Trophoblast cell (in vitro differentiated cells and primary cell): ENCODE measurements at regions not wholly inside any gene's neighbourhood (a gene's known extent, or its start where the extent isn't known, plus 50 kb on each side); places are given as distances from the start of the nearest gene placed in this dataset.

Experiments used
- DNase-seq, 2 donors: peaks; one replicate each; pipeline ENCODE4 v3.0.0-alpha.2; 2016
- H2AFZ ChIP-seq: 2 replicates; pipeline ENCODE4 v1.6.1; 2013; ENCODE audit warnings: low read length, moderate library complexity, mild to moderate bottlenecking; ENCODE audit not compliant: insufficient read depth, poor library complexity
- H2AK5ac ChIP-seq: 2 replicates; pipeline ENCODE4 v1.6.1; 2013; ENCODE audit warnings: mild to moderate bottlenecking, low read length
- H2BK120ac ChIP-seq: 2 replicates; pipeline ENCODE4 v1.6.1; 2013; ENCODE audit warnings: low read length, mild to moderate bottlenecking, moderate library complexity; ENCODE audit not compliant: insufficient read depth, poor library complexity
- H2BK12ac ChIP-seq: 2 replicates; pipeline ENCODE4 v1.6.1; 2013; ENCODE audit warnings: mild to moderate bottlenecking, low read length, moderate library complexity
- H2BK5ac ChIP-seq: 2 replicates; pipeline ENCODE4 v1.6.1; 2013; ENCODE audit warnings: low read length, low read depth, moderate library complexity, mild to moderate bottlenecking; ENCODE audit not compliant: poor library complexity
- H3K14ac ChIP-seq: 2 replicates; pipeline ENCODE4 v1.6.1; 2013; ENCODE audit warnings: mild to moderate bottlenecking, low read length
- H3K18ac ChIP-seq: 2 replicates; pipeline ENCODE4 v1.6.1; 2013; ENCODE audit warnings: mild to moderate bottlenecking, low read length
- H3K23ac ChIP-seq: 2 replicates; pipeline ENCODE4 v1.6.1; 2013; ENCODE audit warnings: low read length
- H3K27ac ChIP-seq: 2 replicates; pipeline ENCODE4 v1.5.1; 2013; ENCODE audit warnings: low read depth, mild to moderate bottlenecking, inconsistent platforms, low read length, moderate library complexity
- H3K27me3 ChIP-seq: 2 replicates; pipeline ENCODE4 v1.6.1; 2013; ENCODE audit warnings: inconsistent platforms, mild to moderate bottlenecking, low read length, moderate library complexity; ENCODE audit not compliant: insufficient read depth
- H3K36me3 ChIP-seq, 2 experiments: 1 replicate in 1 of 2; 2 replicates in 1 of 2; pipeline ENCODE4 v1.6.1; 2013; ENCODE audit warnings: low read length in 2 of 2, mild to moderate bottlenecking in 2 of 2, moderate library complexity in 1 of 2; ENCODE audit not compliant: insufficient read depth in 2 of 2, control insufficient read depth in 1 of 2
- H3K4ac ChIP-seq: 2 replicates; pipeline ENCODE4 v1.6.1; 2013; ENCODE audit warnings: low read depth, mild to moderate bottlenecking, low read length, moderate library complexity
- H3K4me1 ChIP-seq, 2 experiments: 1 replicate in 1 of 2; 2 replicates in 1 of 2; pipeline ENCODE4 v1.6.1; 2013; ENCODE audit warnings: low read length in 2 of 2, mild to moderate bottlenecking in 2 of 2, moderate library complexity in 1 of 2; ENCODE audit not compliant: insufficient read depth in 2 of 2, control insufficient read depth in 1 of 2
- H3K4me2 ChIP-seq: 2 replicates; pipeline ENCODE4 v1.6.1; 2013; ENCODE audit warnings: inconsistent platforms, mild to moderate bottlenecking, low read length, moderate library complexity
- H3K4me3 ChIP-seq: 2 replicates; pipeline ENCODE4 v1.5.1; 2013; ENCODE audit warnings: mild to moderate bottlenecking, low read depth, low read length, inconsistent platforms
- H3K79me1 ChIP-seq: one replicate; pipeline ENCODE4 v1.6.1; 2013; ENCODE audit warnings: low read length
- H3K79me2 ChIP-seq: 2 replicates; pipeline ENCODE4 v1.6.1; 2013; ENCODE audit warnings: low read length, mild to moderate bottlenecking; ENCODE audit not compliant: control insufficient read depth, insufficient read depth, poor library complexity
- H3K9ac ChIP-seq: 2 replicates; pipeline ENCODE4 v1.6.1; 2013; ENCODE audit warnings: mild to moderate bottlenecking, low read length
- H3K9me3 ChIP-seq: 2 replicates; pipeline ENCODE4 v1.6.1; 2013; ENCODE audit warnings: low read depth, mild to moderate bottlenecking, control low read depth, inconsistent platforms, low read length; ENCODE audit not compliant: insufficient read depth
- H4K12ac ChIP-seq: 2 replicates; pipeline ENCODE4 v1.6.1; 2013; ENCODE audit warnings: low read depth, mild to moderate bottlenecking, low read length, moderate library complexity
- H4K8ac ChIP-seq: 2 replicates; pipeline ENCODE4 v1.6.1; 2013; ENCODE audit warnings: low read depth, mild to moderate bottlenecking, low read length, moderate library complexity
- H4K91ac ChIP-seq: one replicate; pipeline ENCODE4 v1.6.1; 2013; ENCODE audit warnings: low read depth, mild to moderate bottlenecking, low read length, moderate library complexity
- WGBS: extraction: QIAGEN DNeasy Blood & Tissue Kit; methylation state at CpG from one replicate; pipeline ENCODE4 v1.1.7; 2013; ENCODE audit warnings: missing lambda C conversion rate; ENCODE audit not compliant: insufficient read length, insufficient coverage; ENCODE audit errors: extremely low coverage; 5-methylcytosine and 5-hydroxymethylcytosine counted together

- H3K4ac ChIP-seq = no peak overlapping the region
- H4K91ac ChIP-seq = no peak overlapping the region
- no peak overlapping the region for H2BK120ac ChIP-seq
- H2BK12ac ChIP-seq = no peak overlapping the region
- no peak overlapping the region for H4K8ac ChIP-seq
- no peaks in the 10 kb centered on the region for H3K79me2 ChIP-seq
- no peaks in the 10 kb centered on the region for H3K27me3 ChIP-seq
- no CpG with 5 or more reads among the region's 3 CpGs for WGBS
- H3K9ac ChIP-seq = no peak overlapping the region
- H3K4me2 ChIP-seq = no peak overlapping the region
- H2BK5ac ChIP-seq = no peak overlapping the region
- H3K79me1 ChIP-seq = no peaks in the 10 kb centered on the region
- H3K36me3 ChIP-seq = no peaks in the 10 kb centered on the region
- no peak overlapping the region for H3K4me3 ChIP-seq
- H2AK5ac ChIP-seq = no peak overlapping the region
- H3K23ac ChIP-seq = no peak overlapping the region
- H3K9me3 ChIP-seq = no peaks in the 10 kb centered on the region
- H3K27ac ChIP-seq = no peak overlapping the region
- H4K12ac ChIP-seq = no peak overlapping the region
- H3K4me1 ChIP-seq = no peaks in the 10 kb centered on the region
- no peak for DNase-seq
- no peak overlapping the region for H3K18ac ChIP-seq
- H3K14ac ChIP-seq = no peak overlapping the region
- H2AFZ ChIP-seq = no peak overlapping the region
These were observed 53.7 kb upstream of the OTOGL start for GRCh38 chr12:80045594-80045993.

- no peaks in the 10 kb centered on the region for H3K9me3 ChIP-seq
- no peaks in the 10 kb centered on the region for H3K79me1 ChIP-seq
- peak; percentile 12 to 71 for DNase-seq
- no peak overlapping the region for H2AK5ac ChIP-seq
- no peak overlapping the region for H2BK120ac ChIP-seq
- no peak overlapping the region for H4K91ac ChIP-seq
- no peak overlapping the region for H3K4me2 ChIP-seq
- H4K8ac ChIP-seq = no peak overlapping the region
- H3K9ac ChIP-seq = no peak overlapping the region
- H3K4me3 ChIP-seq = no peak overlapping the region
- no peak overlapping the region for H3K14ac ChIP-seq
- H2BK5ac ChIP-seq = no peak overlapping the region
- H3K4ac ChIP-seq = no peak overlapping the region
- no peaks in the 10 kb centered on the region for H3K27me3 ChIP-seq
- H4K12ac ChIP-seq = no peak overlapping the region
- H2AFZ ChIP-seq = no peak overlapping the region
- WGBS = no CpG with 5 or more reads among the region's 1 CpG
- no peaks in the 10 kb centered on the region for H3K36me3 ChIP-seq
- H3K4me1 ChIP-seq = no peaks in the 10 kb centered on the region
- H3K27ac ChIP-seq = no peak overlapping the region
- no peaks in the 10 kb centered on the region for H3K79me2 ChIP-seq
- H2BK12ac ChIP-seq = no peak overlapping the region
- no peak overlapping the region for H3K18ac ChIP-seq
- H3K23ac ChIP-seq = no peak overlapping the region
These were observed 54.7 kb upstream of the OTOGL start for GRCh38 chr12:80044694-80045046.

GRCh38 chr12:80041692-80042091, 57.6 kb upstream of the OTOGL start:
- WGBS = no CpG with 5 or more reads among the region's 4 CpGs

GRCh38 chr12:80041071-80041470, 58.3 kb upstream of the OTOGL start:
- Histone ChIP-seq H3K9me3 (no peaks in the 10 kb centered on the region), H4K8ac (no peak overlapping the region), H2BK120ac (no peak overlapping the region), H3K4me1 (no peaks in the 10 kb centered on the region), H3K23ac (no peak overlapping the region), H3K18ac (no peak overlapping the region), H4K91ac (no peak overlapping the region), H3K4me2 (no peak overlapping the region), H2AK5ac (no peak overlapping the region), H3K27ac (no peak overlapping the region), H3K27me3 (no peaks in the 10 kb centered on the region), H2AFZ (no peak overlapping the region), H2BK12ac (no peak overlapping the region), H3K14ac (no peak overlapping the region), H3K9ac (no peak overlapping the region), H3K79me1 (no peaks in the 10 kb centered on the region), H3K36me3 (no peaks in the 10 kb centered on the region), H4K12ac (no peak overlapping the region), H2BK5ac (no peak overlapping the region), H3K4ac (no peak overlapping the region), H3K79me2 (no peaks in the 10 kb centered on the region), H3K4me3 (no peak overlapping the region)
- DNase-seq = no peak
- no CpG with 5 or more reads among the region's 2 CpGs for WGBS

More at GRCh38 chr12:80041692-80042091, 57.6 kb upstream of the OTOGL start:
- H2BK5ac ChIP-seq = no peak overlapping the region
- H3K79me2 ChIP-seq = no peaks in the 10 kb centered on the region
- H3K27ac ChIP-seq = no peak overlapping the region
- no peak overlapping the region for H3K4ac ChIP-seq
- no peaks in the 10 kb centered on the region for H3K36me3 ChIP-seq
- H3K4me2 ChIP-seq = no peak overlapping the region
- H3K9me3 ChIP-seq = no peaks in the 10 kb centered on the region
- H2BK120ac ChIP-seq = no peak overlapping the region
- H3K79me1 ChIP-seq = no peaks in the 10 kb centered on the region
- H2AFZ ChIP-seq = no peak overlapping the region
- H3K4me1 ChIP-seq = no peaks in the 10 kb centered on the region
- no peak overlapping the region for H3K18ac ChIP-seq
- no peak overlapping the region for H4K12ac ChIP-seq
- H3K4me3 ChIP-seq = no peak overlapping the region
- no peak overlapping the region for H2BK12ac ChIP-seq
- H4K91ac ChIP-seq = no peak overlapping the region
- H3K23ac ChIP-seq = no peak overlapping the region
- peak in 1 of 2 donors; percentile 16 for DNase-seq
- H3K14ac ChIP-seq = no peak overlapping the region
- no peaks in the 10 kb centered on the region for H3K27me3 ChIP-seq
- H3K9ac ChIP-seq = no peak overlapping the region
- no peak overlapping the region for H4K8ac ChIP-seq
- H2AK5ac ChIP-seq = no peak overlapping the region
